DLD1 (cell line): ENCODE measurements at regions not wholly inside any gene's neighbourhood (a gene's known extent, or its start where the extent isn't known, plus 50 kb on each side); places are given as distances from the start of the nearest gene placed in this dataset.

Experiments used
- in situ Hi-C: cut with HindIII; loops from 2 replicates; pipeline ENCODE4 v1.10.0; 2017; ENCODE audit warnings: low sequenced_read_pairs

GRCh38 chr4:176499518-176499917 lies 179.8 kb downstream of the SPCS3 start:
- in situ Hi-C loops = no loop called here

GRCh38 chr4:176500894-176501293 lies 181.1 kb downstream of the SPCS3 start:
- in situ Hi-C loops = no loop called here

GRCh38 chr4:176504118-176504517 lies 184.4 kb downstream of the SPCS3 start:
- in situ Hi-C loops = no loop called here

DNA sequence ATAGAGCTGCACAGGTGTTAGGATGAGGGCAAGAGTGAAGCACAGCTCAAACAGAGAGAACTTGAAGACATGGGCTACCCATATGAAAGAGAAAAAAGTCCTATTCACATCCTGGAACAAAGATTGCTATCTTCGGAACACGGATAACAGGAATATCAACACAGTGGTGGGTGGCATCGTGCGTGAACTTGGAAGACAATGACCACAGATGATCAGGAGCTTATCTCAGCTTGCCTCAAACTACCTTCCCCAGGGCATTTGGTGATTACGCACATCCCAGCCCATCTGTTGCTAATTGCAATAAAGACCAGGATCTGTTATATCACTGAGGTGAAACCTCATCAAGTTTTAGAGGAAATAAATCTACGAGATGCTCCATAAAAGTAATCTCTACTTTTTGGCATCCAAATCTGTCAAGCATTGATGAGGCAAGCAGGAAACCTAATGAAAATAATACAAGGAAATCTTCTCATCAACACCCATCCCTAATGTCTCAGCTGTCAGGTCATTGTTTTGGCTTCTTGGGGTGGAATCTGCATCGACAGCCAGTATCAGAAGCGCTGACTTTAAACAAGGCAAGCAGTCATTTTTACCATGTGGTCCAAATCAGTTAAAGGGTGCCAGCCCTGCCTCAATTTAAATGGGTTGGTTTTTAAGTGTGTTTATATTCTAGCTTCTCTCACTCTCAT lies 188.2 kb downstream of the SPCS3 start:
- in situ Hi-C loops = no loop called here

- in situ Hi-C loops = no loop called here
Observed at GRCh38 chr4:176508780-176509331, 189.1 kb downstream of the SPCS3 start.

DNA sequence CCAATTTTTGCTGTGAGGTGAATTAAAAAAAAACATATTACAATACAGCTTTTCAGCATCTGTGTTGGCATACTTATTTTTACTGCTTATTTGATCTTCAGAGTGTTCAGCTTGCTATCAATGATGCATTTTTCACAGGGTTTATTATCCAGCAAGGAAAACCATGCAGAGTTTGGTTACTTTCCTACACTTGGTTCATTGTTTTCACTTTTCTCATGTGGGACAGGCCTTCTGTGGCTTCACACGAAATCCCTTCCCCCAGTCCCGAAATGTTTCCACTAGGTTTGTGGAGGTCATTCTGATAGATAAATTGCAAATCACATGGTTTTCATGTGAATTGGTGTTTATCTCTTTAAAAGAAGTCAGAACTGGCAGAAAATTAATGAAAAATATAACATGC lies 205.8 kb downstream of the SPCS3 start:
- in situ Hi-C loops = no loop called here

- in situ Hi-C loops = no loop called here
Observed at GRCh38 chr4:176526704-176527103, 206.9 kb downstream of the SPCS3 start.

GRCh38 chr4:176529574-176529973 lies 209.8 kb downstream of the SPCS3 start:
- in situ Hi-C loops = no loop called here

DNA sequence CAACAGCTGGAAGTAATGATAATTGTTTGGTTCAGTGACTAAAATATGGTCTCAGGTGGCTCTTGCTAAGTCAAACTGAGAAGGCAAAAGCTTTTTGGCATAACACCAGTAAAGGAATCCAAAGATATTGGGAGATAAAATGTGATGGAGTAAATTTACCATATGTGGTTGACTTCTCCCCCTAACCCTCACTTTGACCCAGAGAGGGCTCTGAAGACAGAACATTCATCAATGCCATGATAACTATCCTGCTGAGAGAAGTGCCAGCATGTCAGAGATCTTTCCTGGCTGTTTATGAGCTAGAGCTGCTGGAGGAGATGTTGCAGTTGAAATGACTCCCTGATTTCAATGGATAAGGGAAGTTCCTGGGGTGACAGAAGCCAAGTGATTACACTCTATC lies 213.4 kb downstream of the SPCS3 start:
- in situ Hi-C loops = no loop called here

- in situ Hi-C loops = no loop called here
Observed at GRCh38 chr4:176534566-176534965, 214.8 kb downstream of the SPCS3 start.

- in situ Hi-C loops = no loop called here
Observed at GRCh38 chr4:176538217-176538925, 218.6 kb downstream of the SPCS3 start.

- in situ Hi-C loops = no loop called here
Observed at GRCh38 chr4:176539091-176539784, 219.5 kb downstream of the SPCS3 start.

GRCh38 chr4:176539785-176540175 lies 220.0 kb downstream of the SPCS3 start:
- in situ Hi-C loops = no loop called here

- in situ Hi-C loops = no loop called here
Observed at GRCh38 chr4:176540814-176541213, 221.0 kb downstream of the SPCS3 start.

DNA sequence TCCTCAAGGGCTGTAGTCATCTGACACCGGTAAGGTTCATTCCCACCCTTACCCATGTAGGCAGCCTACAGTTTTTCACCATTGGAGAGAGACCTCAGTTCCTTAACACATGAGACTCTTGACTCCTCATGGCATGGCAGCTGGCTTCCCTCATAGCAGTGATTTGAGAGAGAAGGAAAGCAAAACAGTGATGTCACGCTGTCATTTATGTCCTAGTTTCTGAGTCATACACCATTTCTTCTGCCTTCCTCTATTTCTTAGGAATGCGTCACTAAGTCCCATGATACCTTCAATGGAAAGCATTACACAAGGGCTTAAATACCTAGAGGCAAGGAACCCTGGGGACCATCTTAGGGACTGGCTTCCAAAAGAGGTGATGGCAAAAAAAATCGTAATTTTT lies 226.1 kb downstream of the SPCS3 start:
- in situ Hi-C loops = no loop called here

GRCh38 chr4:176546975-176547374 lies 227.2 kb downstream of the SPCS3 start:
- in situ Hi-C loops = no loop called here

GRCh38 chr4:176548571-176548970 lies 228.8 kb downstream of the SPCS3 start:
- in situ Hi-C loops = no loop called here

- in situ Hi-C loops = no loop called here
Observed at GRCh38 chr4:176549161-176549865, 229.5 kb downstream of the SPCS3 start.

DNA sequence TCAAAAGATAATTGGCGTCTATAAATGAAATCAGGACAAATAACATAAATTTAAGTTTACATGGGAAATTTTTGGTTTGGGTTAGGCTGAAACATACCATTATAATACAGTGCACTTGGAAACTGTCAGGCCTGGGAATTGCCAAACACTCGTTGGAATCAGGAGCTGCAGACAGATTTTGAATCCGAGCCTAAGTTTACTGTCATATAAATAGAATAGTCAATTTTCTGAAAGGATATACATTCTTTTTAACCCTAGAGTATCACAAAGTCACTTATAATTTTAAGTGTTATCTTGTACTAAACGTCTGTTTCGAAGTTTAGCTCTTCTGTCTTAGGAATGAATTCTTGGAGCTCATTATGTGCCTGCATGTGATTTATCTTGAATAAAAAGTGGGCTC lies 234.1 kb downstream of the VEGFC start:
- in situ Hi-C loops = no loop called here

GRCh38 chr4:176561368-176561767 lies 231.4 kb downstream of the VEGFC start:
- in situ Hi-C loops = no loop called here

DNA sequence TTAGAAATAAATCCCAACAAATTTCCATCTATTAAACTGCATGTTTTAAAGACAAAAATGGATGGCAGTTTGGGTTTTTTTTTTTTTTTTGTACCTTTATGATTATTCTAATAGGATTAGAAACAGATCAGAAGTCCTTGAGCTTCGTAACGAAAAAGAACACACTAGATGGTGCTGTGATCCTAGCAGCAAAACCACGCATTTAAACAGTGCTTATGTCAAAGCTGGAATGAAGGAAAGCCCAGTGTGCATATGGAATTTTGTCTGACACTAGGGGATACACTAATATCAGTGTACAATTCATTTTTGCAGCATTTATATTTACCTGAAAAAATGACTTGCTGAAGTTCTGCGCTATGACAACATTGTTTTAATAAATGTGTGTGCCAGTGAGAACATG lies 229.1 kb downstream of the VEGFC start:
- in situ Hi-C loops = no loop called here
